ENCODE measurements at regions not wholly inside any gene's neighbourhood (a gene's known extent, or its start where the extent isn't known, plus 50 kb on each side); places are given as distances from the start of the nearest gene placed in this dataset.

DNA sequence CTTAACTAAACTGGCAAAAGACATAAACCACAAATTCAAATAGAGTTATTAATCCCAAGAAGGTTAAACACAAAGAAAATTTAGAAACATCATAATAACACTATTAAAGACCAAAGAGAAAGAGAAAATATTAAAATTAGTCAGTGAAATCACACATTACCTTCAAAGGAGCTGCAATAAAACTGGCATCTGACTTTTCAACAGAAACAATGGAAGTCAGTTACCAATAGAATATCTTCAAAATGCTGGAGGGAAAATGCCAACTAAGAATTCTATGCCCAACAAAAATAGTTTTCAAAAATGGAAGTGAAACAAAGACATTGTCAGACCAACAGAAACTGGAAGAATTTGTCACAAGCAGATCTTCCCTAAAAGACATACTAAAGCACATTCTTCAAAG is 68.7 kb upstream of the RNF7 start:
- peaks cover 0 to 1% (median 0%) of the 10 kb centered on the region in 7 donors for H3K4me1 Mint-ChIP-seq
- CTCF ChIA-PET = interaction anchor here (0.6 kb wide), 1 partner anchor 52 kb away, joined by 3 read pairs; no protein-coding TSS in a partner anchor

DNA sequence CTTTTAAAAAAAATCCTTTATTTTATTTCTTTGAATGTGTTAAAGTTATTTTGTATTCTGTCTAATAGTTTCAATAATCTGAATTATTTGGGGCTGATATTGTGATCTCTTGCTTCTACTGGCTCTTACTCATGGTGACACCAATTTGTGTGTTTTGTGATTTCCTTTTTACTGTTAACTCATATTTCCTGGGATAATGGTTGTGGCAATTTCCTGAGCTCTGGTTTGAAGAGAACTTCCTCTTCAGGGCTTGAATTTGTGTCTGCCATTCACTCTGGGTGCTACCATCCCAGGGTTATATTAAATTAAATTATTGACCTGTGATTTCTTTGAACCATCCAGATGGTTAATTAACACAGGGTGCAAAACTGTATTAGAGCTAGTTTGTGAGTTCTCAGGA is 60.4 kb upstream of the RNF7 start:
- H3K4me1 ChIP-seq (ENCODE audit: control insufficient read depth in 2 of 2, insufficient read depth in 2 of 2, low read length in 2 of 2) = peaks cover 0 to 9% of the 10 kb centered on the region in 2 donors
- DNase-seq = no peak
- ATAC-seq = no peak
- no peaks in the 10 kb centered on the region for H3K9me3 ChIP-seq (ENCODE audit: control insufficient read depth in 2 of 3, low read length in 3 of 3)
- H3K4me1 Mint-ChIP-seq = peaks cover 0 to 16% (median 16%) of the 10 kb centered on the region in 7 donors
- no peaks in the 10 kb centered on the region for H3K36me3 Mint-ChIP-seq
- peak overlapping the region in 1 of 9 donors; percentile 70 for H3K27ac Mint-ChIP-seq
- ChIA-PET CTCF (no interaction called here), POLR2A (no interaction called here)
- no peak overlapping the region for H3K27ac ChIP-seq (ENCODE audit: low read depth, low read length)
- H3K4me3 Mint-ChIP-seq = no peak overlapping the region
- H3K9me3 Mint-ChIP-seq = peaks cover 0 to 14% (median 4%) of the 10 kb centered on the region in 11 donors
- no peaks in the 10 kb centered on the region for H3K36me3 ChIP-seq (ENCODE audit: control insufficient read depth in 2 of 3, insufficient read depth in 3 of 3, low read length in 3 of 3)
- H3K27me3 ChIP-seq (ENCODE audit: control insufficient read depth in 2 of 2, insufficient read depth in 2 of 2, low read length in 2 of 2) = no peaks in the 10 kb centered on the region
- intact Hi-C loops (cut with micrococcal nuclease) = no loop called here
- H3K4me3 ChIP-seq (ENCODE audit: low read length) = no peak overlapping the region
- peaks cover 2 to 17% (median 6%) of the 10 kb centered on the region in 5 donors for H3K27me3 Mint-ChIP-seq

More for the DNA sequence above, 68.7 kb upstream of the RNF7 start:
- H3K4me3 ChIP-seq (ENCODE audit: low read length) = no peak overlapping the region
- H3K9me3 Mint-ChIP-seq = peaks cover 9 to 44% (median 16%) of the 10 kb centered on the region in 11 donors
- no peaks in the 10 kb centered on the region for H3K36me3 ChIP-seq (ENCODE audit: control insufficient read depth in 2 of 3, insufficient read depth in 3 of 3, low read length in 3 of 3)
- no peak for DNase-seq
- H3K4me3 Mint-ChIP-seq = no peak overlapping the region
- no peaks in the 10 kb centered on the region for H3K4me1 ChIP-seq (ENCODE audit: control insufficient read depth in 2 of 2, insufficient read depth in 2 of 2, low read length in 2 of 2)
- no peaks in the 10 kb centered on the region for H3K27me3 ChIP-seq (ENCODE audit: control insufficient read depth in 2 of 2, insufficient read depth in 2 of 2, low read length in 2 of 2)
- ATAC-seq = no peak
- H3K36me3 Mint-ChIP-seq = peaks cover 0 to 11% (median 8%) of the 10 kb centered on the region in 5 donors
- POLR2A ChIA-PET = no interaction called here
- H3K27ac Mint-ChIP-seq = no peak overlapping the region
- H3K9me3 ChIP-seq (ENCODE audit: control insufficient read depth in 2 of 3, low read length in 3 of 3) = peaks cover 0 to 12% (median 0%) of the 10 kb centered on the region in 3 experiments
- no peak overlapping the region for H3K27ac ChIP-seq (ENCODE audit: low read depth, low read length)
- H3K27me3 Mint-ChIP-seq = peaks cover 18 to 29% (median 25%) of the 10 kb centered on the region in 5 donors
- intact Hi-C loops (cut with micrococcal nuclease) = no loop called here

DNA sequence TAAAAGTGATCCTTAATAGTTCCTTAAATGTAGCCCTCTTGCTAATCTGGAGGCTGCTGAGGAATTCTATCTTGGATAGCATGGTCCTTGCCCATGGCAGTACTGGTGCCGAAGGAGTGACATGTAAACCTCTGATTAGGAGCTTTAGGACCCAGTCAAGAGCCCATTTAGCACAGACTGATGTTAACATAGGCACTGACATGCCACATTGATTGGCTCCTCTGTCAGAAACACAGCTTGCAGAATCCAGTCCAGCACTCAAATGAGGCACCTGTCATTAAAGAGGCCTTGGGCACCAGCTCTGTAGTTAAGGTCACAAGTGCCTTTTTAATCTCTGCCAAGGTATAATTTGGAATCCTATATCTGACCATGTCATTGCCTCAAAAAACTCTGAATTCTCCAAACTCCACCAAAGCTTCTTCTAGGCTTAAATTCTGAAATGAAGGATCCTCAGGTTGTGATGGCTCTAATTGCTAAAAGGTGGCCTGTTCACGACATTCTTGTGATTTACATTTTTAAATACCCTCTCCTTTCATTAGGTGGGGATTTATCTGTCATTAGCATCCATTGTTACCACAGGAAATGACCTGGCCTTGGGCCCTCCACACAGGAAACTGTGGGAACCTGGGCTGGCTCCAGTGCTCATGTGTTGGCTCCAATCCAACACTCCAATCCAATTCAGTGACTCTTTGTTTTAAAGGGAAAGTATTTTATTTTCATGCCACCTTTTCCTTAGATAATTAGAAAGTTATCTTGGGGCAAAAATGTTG is 57.3 kb upstream of the RNF7 start:
- Histone ChIP-seq H3K27me3 (ENCODE audit: control insufficient read depth in 2 of 2, insufficient read depth in 2 of 2, low read length in 2 of 2) (no peaks in the 10 kb centered on the region), H3K4me3 (ENCODE audit: low read length) (no peak overlapping the region), H3K36me3 (ENCODE audit: control insufficient read depth in 2 of 3, insufficient read depth in 3 of 3, low read length in 3 of 3) (no peaks in the 10 kb centered on the region), H3K9me3 (ENCODE audit: control insufficient read depth in 2 of 3, low read length in 3 of 3) (no peaks in the 10 kb centered on the region), H3K27ac (ENCODE audit: low read depth, low read length) (no peak overlapping the region), H3K4me1 (ENCODE audit: control insufficient read depth in 2 of 2, insufficient read depth in 2 of 2, low read length in 2 of 2) (peaks cover 0 to 9% of the 10 kb centered on the region in 2 donors)
- ChIA-PET POLR2A (no interaction called here), CTCF (interaction anchor here (0.6 kb wide), 1 partner anchor 233 kb away, joined by 3 read pairs; no protein-coding TSS in a partner anchor)
- Mint-ChIP-seq H3K27me3 (no peaks in the 10 kb centered on the region), H3K9me3 (peaks cover 0 to 4% (median 0%) of the 10 kb centered on the region in 11 donors), H3K4me3 (no peak overlapping the region), H3K36me3 (no peaks in the 10 kb centered on the region), H3K27ac (no peak overlapping the region), H3K4me1 (peaks cover 0 to 18% (median 16%) of the 10 kb centered on the region in 7 donors)
- intact Hi-C loops (cut with micrococcal nuclease) = no loop called here
- DNase-seq = no peak
- ATAC-seq = no peak

DNA sequence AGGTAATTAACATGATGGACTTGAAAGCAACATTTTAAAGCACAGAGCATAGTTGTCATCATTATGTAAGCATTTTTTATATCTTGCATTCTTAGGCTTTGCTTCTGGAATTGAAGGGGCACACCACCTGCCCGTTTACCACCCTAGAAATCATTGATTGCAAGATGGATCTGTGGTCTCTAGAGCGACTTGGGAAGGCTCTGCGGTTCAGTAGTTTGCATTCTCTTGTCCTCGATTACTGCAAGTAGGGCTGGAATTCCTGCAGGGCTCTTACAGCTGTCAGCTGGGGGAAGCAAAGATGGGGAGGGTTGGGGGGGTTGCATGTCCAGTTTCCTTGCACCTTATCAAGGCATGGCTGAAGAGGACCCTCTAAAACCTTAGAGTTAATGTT is 56.7 kb upstream of the RNF7 start:
- intact Hi-C loops (cut with micrococcal nuclease) = no loop called here
- H3K4me3 ChIP-seq (ENCODE audit: low read length) = no peak overlapping the region
- Mint-ChIP-seq H3K4me1 (peaks cover 4 to 22% (median 22%) of the 10 kb centered on the region in 7 donors), H3K9me3 (peaks cover 0 to 4% (median 0%) of the 10 kb centered on the region in 11 donors), H3K27me3 (no peaks in the 10 kb centered on the region), H3K36me3 (no peaks in the 10 kb centered on the region), H3K27ac (no peak overlapping the region), H3K4me3 (no peak overlapping the region)
- H3K9me3 ChIP-seq (ENCODE audit: control insufficient read depth in 2 of 3, low read length in 3 of 3) = no peaks in the 10 kb centered on the region
- H3K36me3 ChIP-seq (ENCODE audit: control insufficient read depth in 2 of 3, insufficient read depth in 3 of 3, low read length in 3 of 3) = no peaks in the 10 kb centered on the region
- no peak for ATAC-seq
- peaks cover 0 to 9% of the 10 kb centered on the region in 2 donors for H3K4me1 ChIP-seq (ENCODE audit: control insufficient read depth in 2 of 2, insufficient read depth in 2 of 2, low read length in 2 of 2)
- H3K27me3 ChIP-seq (ENCODE audit: control insufficient read depth in 2 of 2, insufficient read depth in 2 of 2, low read length in 2 of 2) = no peaks in the 10 kb centered on the region
- H3K27ac ChIP-seq (ENCODE audit: low read depth, low read length) = no peak overlapping the region
- DNase-seq = no peak
- ChIA-PET POLR2A (no interaction called here), CTCF (no interaction called here)

DNA sequence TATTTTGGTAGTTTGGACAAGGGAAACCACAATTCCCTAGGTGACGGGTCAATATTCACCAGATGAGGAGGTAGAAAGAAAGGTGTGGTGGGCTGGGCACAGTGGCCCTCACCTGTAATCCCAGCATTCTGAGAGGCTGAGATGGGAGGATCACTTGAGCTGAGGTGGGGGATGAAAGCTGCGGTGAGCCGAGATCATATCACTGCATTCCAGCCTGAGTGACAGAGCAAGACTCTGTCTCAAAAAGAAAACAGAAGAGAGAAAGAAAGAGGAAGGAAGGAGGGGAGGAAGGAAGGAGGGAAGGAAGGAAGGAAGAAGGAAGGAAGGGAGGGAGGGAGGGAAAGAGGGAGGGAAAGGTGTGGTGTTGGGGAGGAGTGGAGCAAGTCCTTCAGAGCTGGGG is 56.1 kb upstream of the RNF7 start:
- ATAC-seq (no peak), DNase-seq (no peak)
- Histone ChIP-seq H3K9me3 (ENCODE audit: control insufficient read depth in 2 of 3, low read length in 3 of 3) (no peaks in the 10 kb centered on the region), H3K27me3 (ENCODE audit: control insufficient read depth in 2 of 2, insufficient read depth in 2 of 2, low read length in 2 of 2) (no peaks in the 10 kb centered on the region), H3K27ac (ENCODE audit: low read depth, low read length) (no peak overlapping the region), H3K4me3 (ENCODE audit: low read length) (no peak overlapping the region), H3K4me1 (ENCODE audit: control insufficient read depth in 2 of 2, insufficient read depth in 2 of 2, low read length in 2 of 2) (peaks cover 0 to 9% of the 10 kb centered on the region in 2 donors), H3K36me3 (ENCODE audit: control insufficient read depth in 2 of 3, insufficient read depth in 3 of 3, low read length in 3 of 3) (no peaks in the 10 kb centered on the region)
- intact Hi-C loops (cut with micrococcal nuclease) = no loop called here
- POLR2A ChIA-PET = no interaction called here
- no peak overlapping the region for H3K4me3 Mint-ChIP-seq
- CTCF ChIA-PET = no interaction called here
- no peaks in the 10 kb centered on the region for H3K27me3 Mint-ChIP-seq
- peaks cover 0 to 2% (median 0%) of the 10 kb centered on the region in 5 donors for H3K36me3 Mint-ChIP-seq
- H3K4me1 Mint-ChIP-seq = peaks cover 10 to 28% (median 27%) of the 10 kb centered on the region in 7 donors
- peaks cover 0 to 4% (median 0%) of the 10 kb centered on the region in 11 donors for H3K9me3 Mint-ChIP-seq
- H3K27ac Mint-ChIP-seq = peak overlapping the region in 1 of 9 donors; percentile 63

DNA sequence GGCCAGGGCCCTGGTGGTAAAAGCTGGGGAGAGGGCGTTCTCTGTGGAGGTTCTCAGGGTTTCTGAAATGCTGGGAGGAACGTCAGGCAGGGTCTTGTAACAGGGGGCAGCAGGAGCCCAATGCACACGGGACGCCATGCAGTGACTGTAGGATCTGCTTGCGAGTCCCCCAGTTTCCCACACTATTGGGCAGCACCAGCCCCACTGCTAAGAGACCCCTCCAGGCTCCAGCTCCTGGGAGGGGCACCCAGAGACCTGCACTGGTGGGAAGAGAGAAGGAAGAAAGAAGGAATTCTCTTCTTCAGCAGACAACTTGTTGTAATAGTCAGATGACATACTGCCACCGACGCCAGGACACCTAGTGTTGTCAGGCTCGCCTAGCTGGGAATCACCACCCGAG is 55.2 kb upstream of the RNF7 start:
- Histone ChIP-seq H3K9me3 (ENCODE audit: control insufficient read depth in 2 of 3, low read length in 3 of 3) (no peaks in the 10 kb centered on the region), H3K27ac (ENCODE audit: low read depth, low read length) (no peak overlapping the region), H3K27me3 (ENCODE audit: control insufficient read depth in 2 of 2, insufficient read depth in 2 of 2, low read length in 2 of 2) (no peaks in the 10 kb centered on the region), H3K4me3 (ENCODE audit: low read length) (no peak overlapping the region), H3K36me3 (ENCODE audit: control insufficient read depth in 2 of 3, insufficient read depth in 3 of 3, low read length in 3 of 3) (no peaks in the 10 kb centered on the region), H3K4me1 (ENCODE audit: control insufficient read depth in 2 of 2, insufficient read depth in 2 of 2, low read length in 2 of 2) (peaks cover 0 to 9% of the 10 kb centered on the region in 2 donors)
- DNase-seq (no peak), ATAC-seq (no peak)
- POLR2A ChIA-PET = no interaction called here
- no peak overlapping the region for H3K27ac Mint-ChIP-seq
- H3K9me3 Mint-ChIP-seq = peaks cover 0 to 4% (median 0%) of the 10 kb centered on the region in 11 donors
- peaks cover 11 to 31% (median 26%) of the 10 kb centered on the region in 7 donors for H3K4me1 Mint-ChIP-seq
- H3K36me3 Mint-ChIP-seq = peaks cover 0 to 2% (median 0%) of the 10 kb centered on the region in 5 donors
- no peak overlapping the region for H3K4me3 Mint-ChIP-seq
- CTCF ChIA-PET = no interaction called here
- H3K27me3 Mint-ChIP-seq = no peaks in the 10 kb centered on the region
- intact Hi-C loops (cut with micrococcal nuclease) = no loop called here

DNA sequence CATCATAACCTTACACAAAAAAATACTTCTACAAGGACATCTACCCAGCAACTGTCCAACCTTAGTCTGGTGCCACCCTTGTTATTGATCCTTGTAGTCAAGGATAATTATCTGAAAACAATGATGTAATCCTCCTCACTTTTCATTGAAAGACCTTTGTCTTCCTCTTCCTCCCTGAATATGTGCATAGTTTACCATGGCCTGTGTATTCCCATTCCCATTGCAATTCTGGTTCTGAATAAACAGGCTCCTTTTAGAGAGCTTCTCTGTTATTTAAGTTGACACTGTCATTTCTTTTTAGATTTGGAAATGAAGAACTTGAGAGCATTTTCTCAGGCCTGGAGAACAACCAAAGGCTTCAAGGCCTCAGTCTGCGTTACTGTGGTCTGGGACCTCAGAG is 53.3 kb upstream of the RNF7 start:
- intact Hi-C loops (cut with micrococcal nuclease) = loop anchor here in 1 of 2 donors (5.0 kb wide), 1 partner anchor 53 kb away; the partner anchor contains the start of gene RNF7
- no peak overlapping the region for H3K27ac ChIP-seq (ENCODE audit: low read depth, low read length)
- no peak for DNase-seq
- Mint-ChIP-seq H3K4me1 (peaks cover 11 to 34% (median 27%) of the 10 kb centered on the region in 7 donors), H3K27ac (no peak overlapping the region), H3K9me3 (peaks cover 0 to 2% (median 0%) of the 10 kb centered on the region in 11 donors), H3K36me3 (peaks cover 0 to 2% (median 0%) of the 10 kb centered on the region in 5 donors), H3K4me3 (no peak overlapping the region), H3K27me3 (no peaks in the 10 kb centered on the region)
- H3K4me3 ChIP-seq (ENCODE audit: low read length) = no peak overlapping the region
- H3K27me3 ChIP-seq (ENCODE audit: control insufficient read depth in 2 of 2, insufficient read depth in 2 of 2, low read length in 2 of 2) = no peaks in the 10 kb centered on the region
- H3K9me3 ChIP-seq (ENCODE audit: control insufficient read depth in 2 of 3, low read length in 3 of 3) = no peaks in the 10 kb centered on the region
- no peaks in the 10 kb centered on the region for H3K36me3 ChIP-seq (ENCODE audit: control insufficient read depth in 2 of 3, insufficient read depth in 3 of 3, low read length in 3 of 3)
- H3K4me1 ChIP-seq (ENCODE audit: control insufficient read depth in 2 of 2, insufficient read depth in 2 of 2, low read length in 2 of 2) = peaks cover 0 to 9% of the 10 kb centered on the region in 2 donors
- POLR2A ChIA-PET = no interaction called here
- CTCF ChIA-PET = no interaction called here
- ATAC-seq = no peak

Data from naive thymus-derived CD4-positive, alpha-beta T cell (primary cell).